ENCODE measurements at regions not wholly inside any gene's neighbourhood (a gene's known extent, or its start where the extent isn't known, plus 50 kb on each side); places are given as distances from the start of the nearest gene placed in this dataset.
A peak's percentile ranks its signal among the peaks of the same experiment; 100 is the strongest.

GRCh38 chr1:22340873-22341272 is 110.8 kb upstream of the ZBTB40 start:
- H3K9ac ChIP-seq (ENCODE audit: low read depth, low read length) = no peak overlapping the region
- H3K9me3 ChIP-seq (ENCODE audit: control insufficient read depth, insufficient read depth, low read length) = no peaks in the 10 kb centered on the region
- no peak overlapping the region for H3K4me3 ChIP-seq (ENCODE audit: low read depth, low read length)
- no peaks in the 10 kb centered on the region for H3K4me1 ChIP-seq (ENCODE audit: control insufficient read depth, insufficient read depth, low read length)
- H3K27ac ChIP-seq (ENCODE audit: low read depth, low read length) = no peak overlapping the region
- H3K27me3 ChIP-seq (ENCODE audit: control insufficient read depth, insufficient read depth, low read length) = no peaks in the 10 kb centered on the region
- no peaks in the 10 kb centered on the region for H3K36me3 ChIP-seq (ENCODE audit: control insufficient read depth, insufficient read depth, low read length)

GRCh38 chr1:22341791-22342605 is 109.7 kb upstream of the ZBTB40 start:
- no peaks in the 10 kb centered on the region for H3K4me1 ChIP-seq (ENCODE audit: control insufficient read depth, insufficient read depth, low read length)
- H3K9ac ChIP-seq (ENCODE audit: low read depth, low read length) = no peak overlapping the region
- H3K4me3 ChIP-seq (ENCODE audit: low read depth, low read length) = no peak overlapping the region
- H3K36me3 ChIP-seq (ENCODE audit: control insufficient read depth, insufficient read depth, low read length) = no peaks in the 10 kb centered on the region
- no peaks in the 10 kb centered on the region for H3K9me3 ChIP-seq (ENCODE audit: control insufficient read depth, insufficient read depth, low read length)
- no peak overlapping the region for H3K27ac ChIP-seq (ENCODE audit: low read depth, low read length)
- H3K27me3 ChIP-seq (ENCODE audit: control insufficient read depth, insufficient read depth, low read length) = no peaks in the 10 kb centered on the region

- Histone ChIP-seq H3K36me3 (ENCODE audit: control insufficient read depth, insufficient read depth, low read length) (no peaks in the 10 kb centered on the region), H3K27me3 (ENCODE audit: control insufficient read depth, insufficient read depth, low read length) (no peaks in the 10 kb centered on the region), H3K4me3 (ENCODE audit: low read depth, low read length) (no peak overlapping the region), H3K27ac (ENCODE audit: low read depth, low read length) (no peak overlapping the region), H3K9me3 (ENCODE audit: control insufficient read depth, insufficient read depth, low read length) (no peaks in the 10 kb centered on the region), H3K9ac (ENCODE audit: low read depth, low read length) (no peak overlapping the region), H3K4me1 (ENCODE audit: control insufficient read depth, insufficient read depth, low read length) (no peaks in the 10 kb centered on the region)
Observed at GRCh38 chr1:22342734-22343191, 108.9 kb upstream of the ZBTB40 start.

- Histone ChIP-seq H3K36me3 (ENCODE audit: control insufficient read depth, insufficient read depth, low read length) (no peaks in the 10 kb centered on the region), H3K4me1 (ENCODE audit: control insufficient read depth, insufficient read depth, low read length) (no peaks in the 10 kb centered on the region), H3K9me3 (ENCODE audit: control insufficient read depth, insufficient read depth, low read length) (no peaks in the 10 kb centered on the region), H3K9ac (ENCODE audit: low read depth, low read length) (no peak overlapping the region), H3K4me3 (ENCODE audit: low read depth, low read length) (no peak overlapping the region), H3K27ac (ENCODE audit: low read depth, low read length) (no peak overlapping the region), H3K27me3 (ENCODE audit: control insufficient read depth, insufficient read depth, low read length) (no peaks in the 10 kb centered on the region)
Observed at GRCh38 chr1:22343456-22344328, 108.0 kb upstream of the ZBTB40 start.

GRCh38 chr1:22344329-22344630 is 107.4 kb upstream of the ZBTB40 start:
- Histone ChIP-seq H3K27me3 (ENCODE audit: control insufficient read depth, insufficient read depth, low read length) (peaks cover 2% of the 10 kb centered on the region; the same call in 1 of the 2 replicates), H3K9ac (ENCODE audit: low read depth, low read length) (no peak overlapping the region), H3K36me3 (ENCODE audit: control insufficient read depth, insufficient read depth, low read length) (no peaks in the 10 kb centered on the region), H3K9me3 (ENCODE audit: control insufficient read depth, insufficient read depth, low read length) (no peaks in the 10 kb centered on the region), H3K27ac (ENCODE audit: low read depth, low read length) (no peak overlapping the region), H3K4me3 (ENCODE audit: low read depth, low read length) (no peak overlapping the region), H3K4me1 (ENCODE audit: control insufficient read depth, insufficient read depth, low read length) (no peaks in the 10 kb centered on the region)

GRCh38 chr1:22344851-22345560 is 106.6 kb upstream of the ZBTB40 start:
- Histone ChIP-seq H3K27me3 (ENCODE audit: control insufficient read depth, insufficient read depth, low read length) (peaks cover 5% of the 10 kb centered on the region; the same call in 1 of the 2 replicates), H3K9me3 (ENCODE audit: control insufficient read depth, insufficient read depth, low read length) (no peaks in the 10 kb centered on the region), H3K27ac (ENCODE audit: low read depth, low read length) (no peak overlapping the region), H3K4me3 (ENCODE audit: low read depth, low read length) (no peak overlapping the region), H3K9ac (ENCODE audit: low read depth, low read length) (no peak overlapping the region), H3K36me3 (ENCODE audit: control insufficient read depth, insufficient read depth, low read length) (no peaks in the 10 kb centered on the region), H3K4me1 (ENCODE audit: control insufficient read depth, insufficient read depth, low read length) (peaks cover 4% of the 10 kb centered on the region)

GRCh38 chr1:22347854-22348760 is 103.5 kb upstream of the ZBTB40 start:
- no peaks in the 10 kb centered on the region for H3K9me3 ChIP-seq (ENCODE audit: control insufficient read depth, insufficient read depth, low read length)
- H3K27ac ChIP-seq (ENCODE audit: low read depth, low read length) = no peak overlapping the region
- no peak overlapping the region for H3K4me3 ChIP-seq (ENCODE audit: low read depth, low read length)
- peaks cover 15% of the 10 kb centered on the region; the same call in 1 of the 2 replicates for H3K27me3 ChIP-seq (ENCODE audit: control insufficient read depth, insufficient read depth, low read length)
- no peak overlapping the region for H3K9ac ChIP-seq (ENCODE audit: low read depth, low read length)
- H3K4me1 ChIP-seq (ENCODE audit: control insufficient read depth, insufficient read depth, low read length) = peaks cover 18% of the 10 kb centered on the region
- no peaks in the 10 kb centered on the region for H3K36me3 ChIP-seq (ENCODE audit: control insufficient read depth, insufficient read depth, low read length)

- Histone ChIP-seq H3K9ac (ENCODE audit: low read depth, low read length) (no peak overlapping the region), H3K4me3 (ENCODE audit: low read depth, low read length) (no peak overlapping the region), H3K27ac (ENCODE audit: low read depth, low read length) (no peak overlapping the region), H3K36me3 (ENCODE audit: control insufficient read depth, insufficient read depth, low read length) (no peaks in the 10 kb centered on the region), H3K4me1 (ENCODE audit: control insufficient read depth, insufficient read depth, low read length) (peaks cover 18% of the 10 kb centered on the region), H3K9me3 (ENCODE audit: control insufficient read depth, insufficient read depth, low read length) (no peaks in the 10 kb centered on the region), H3K27me3 (ENCODE audit: control insufficient read depth, insufficient read depth, low read length) (peaks cover 15% of the 10 kb centered on the region; the same call in 1 of the 2 replicates)
Observed at GRCh38 chr1:22349362-22350043, 102.1 kb upstream of the ZBTB40 start.

GRCh38 chr1:22350171-22350923 is 101.3 kb upstream of the ZBTB40 start:
- Histone ChIP-seq H3K27me3 (ENCODE audit: control insufficient read depth, insufficient read depth, low read length) (peaks cover 15% of the 10 kb centered on the region; the same call in 1 of the 2 replicates), H3K27ac (ENCODE audit: low read depth, low read length) (no peak overlapping the region), H3K36me3 (ENCODE audit: control insufficient read depth, insufficient read depth, low read length) (no peaks in the 10 kb centered on the region), H3K9ac (ENCODE audit: low read depth, low read length) (no peak overlapping the region), H3K4me1 (ENCODE audit: control insufficient read depth, insufficient read depth, low read length) (peaks cover 18% of the 10 kb centered on the region), H3K4me3 (ENCODE audit: low read depth, low read length) (peak overlapping the region; percentile 42), H3K9me3 (ENCODE audit: control insufficient read depth, insufficient read depth, low read length) (no peaks in the 10 kb centered on the region)

Data from HUES48 (cell line).